SK-N-SH (cell line): ENCODE measurements at regions not wholly inside any gene's neighbourhood (a gene's known extent, or its start where the extent isn't known, plus 50 kb on each side); places are given as distances from the start of the nearest gene placed in this dataset.

Source experiments
- CTCF ChIA-PET: fragments of 300-600, 350-600 bp; formaldehyde crosslinking; extraction: SDS; loops from one replicate; lab custom pipeline; 2021; lab: Yijun Ruan, JAX
- POLR2A ChIA-PET: fragments of 350-600 bp; sonication (Branson Sonifier 250); formaldehyde crosslinking; extraction: SDS; loops from one replicate; lab custom pipeline; 2020; ENCODE audit warnings: antibody characterized with exemption, inconsistent platforms; lab: Yijun Ruan, JAX
- DNase-seq: peaks from one replicate; pipeline ENCODE4 v3.0.0; 2012
- H2AFZ ChIP-seq: fragments of 200-600 bp; sonication (generic); 2 replicates; pipeline ENCODE4 v1.8.1; 2016; ENCODE audit warnings: antibody characterized with exemption, mild to moderate bottlenecking, low read depth
- H3F3A ChIP-seq: fragments of 200-600 bp; sonication (generic); replicated peaks from 2 replicates; pipeline ENCODE3; 2016; ENCODE audit warnings: antibody characterized with exemption, mild to moderate bottlenecking; ENCODE audit not compliant: insufficient read depth
- H3K27ac ChIP-seq, 2 experiments: fragments of 200-500 bp in 1 of 2; fragments of 200-600 bp in 1 of 2; sonication (Bioruptor generic) in 1 of 2; sonication (generic), shearing (Covaris generic) in 1 of 2; 2 replicates each; pipeline versions ENCODE4 v1.5.1 to v1.6.1; 2014 to 2016; ENCODE audit warnings: low read depth in 2 of 2, inconsistent platforms in 1 of 2, low read length in 1 of 2, mild to moderate bottlenecking in 1 of 2, mixed read lengths in 1 of 2
- H3K27me3 ChIP-seq: fragments of 200-600 bp; sonication (generic), shearing (Covaris generic); 2 replicates; pipeline ENCODE4 v1.6.1; 2016; ENCODE audit warnings: mixed run types; ENCODE audit not compliant: insufficient read depth
- H3K36me3 ChIP-seq, 2 experiments: fragments of 200-500 bp in 1 of 2; fragments of 200-600 bp in 1 of 2; sonication (Bioruptor generic) in 1 of 2; sonication (generic) in 1 of 2; replicated peaks in 1 of 2; 2 replicates each; pipeline versions ENCODE3 to v1.5.1; 2014 to 2016; ENCODE audit warnings: low read length in 1 of 2, mild to moderate bottlenecking in 1 of 2; ENCODE audit not compliant: insufficient read depth in 2 of 2, control insufficient read depth in 1 of 2
- H3K4me1 ChIP-seq, 2 experiments: fragments of 200-500 bp in 1 of 2; fragments of 200-600 bp in 1 of 2; sonication (Bioruptor generic) in 1 of 2; sonication (generic), shearing (Covaris generic) in 1 of 2; 2 replicates each; pipeline versions ENCODE4 v1.5.1 to v1.6.1; 2014 to 2016; ENCODE audit warnings: low read depth in 1 of 2, low read length in 1 of 2, mixed run types in 1 of 2; ENCODE audit not compliant: insufficient read depth in 2 of 2, control insufficient read depth in 1 of 2
- H3K4me2 ChIP-seq: fragments of 200-600 bp; sonication (generic), shearing (Covaris generic); 2 replicates; pipeline ENCODE4 v1.6.1; 2017; ENCODE audit warnings: mixed run types
- H3K4me3 ChIP-seq, 2 experiments: fragments of 200-500 bp in 1 of 2; fragments of 200-600 bp in 1 of 2; sonication (Bioruptor generic) in 1 of 2; sonication (generic), shearing (Covaris generic) in 1 of 2; 2 replicates each; pipeline versions ENCODE4 v1.5.1 to v1.8.1; 2014 to 2016; ENCODE audit warnings: low read depth in 2 of 2, inconsistent platforms in 1 of 2, low read length in 1 of 2, mild to moderate bottlenecking in 1 of 2, mixed read lengths in 1 of 2, moderate library complexity in 1 of 2
- H3K79me2 ChIP-seq: fragments of 200-600 bp; sonication (generic); 2 replicates; pipeline ENCODE4 v1.8.1; 2017; ENCODE audit warnings: mild to moderate bottlenecking; ENCODE audit not compliant: insufficient read depth
- H3K9ac ChIP-seq: fragments of 200-600 bp; sonication (generic); 2 replicates; pipeline ENCODE4 v1.6.1; 2017; ENCODE audit warnings: mixed run types
- H3K9me2 ChIP-seq: fragments of 200-600 bp; sonication (generic); 2 replicates; pipeline ENCODE4 v1.6.1; 2017; ENCODE audit warnings: mixed run types
- H3K9me3 ChIP-seq: fragments of 200-600 bp; sonication (generic); 2 replicates; pipeline ENCODE4 v1.6.1; 2017; ENCODE audit warnings: mixed run types, mild to moderate bottlenecking, moderate library complexity
- H4K20me1 ChIP-seq: fragments of 200-600 bp; sonication (generic); 2 replicates; pipeline ENCODE4 v1.6.1; 2017; ENCODE audit warnings: mild to moderate bottlenecking, mixed run types; ENCODE audit not compliant: insufficient read depth
- CTCF ChIP-seq: fragments of 200-600 bp; sonication (generic); IDR thresholded peaks from 2 replicates; pipeline ENCODE4 v1.6.1; 2017; ENCODE audit warnings: antibody characterized with exemption, mild to moderate bottlenecking, moderate library complexity
- EP300 ChIP-seq, 2 experiments: IDR thresholded peaks; 2 replicates each; pipeline versions ENCODE4 v1.4.0 to v1.6.1; 2012; ENCODE audit warnings: borderline replicate concordance in 1 of 2, low read depth in 1 of 2, low read length in 1 of 2
- EZH2phosphoT487 ChIP-seq: fragments of 200-600 bp; sonication (generic); IDR thresholded peaks from 2 replicates; pipeline ENCODE4 v1.6.1; 2017; ENCODE audit warnings: low read depth, mixed run types, mild to moderate bottlenecking, antibody characterized with exemption, moderate library complexity, borderline replicate concordance
- FOXM1 ChIP-seq: IDR thresholded peaks from 2 replicates; pipeline ENCODE4 v1.4.0; 2012; ENCODE audit warnings: low read depth, mild to moderate bottlenecking
- GATA2 ChIP-seq: sonication (generic); formaldehyde crosslinking; IDR thresholded peaks from 2 replicates; pipeline ENCODE4 v1.5.0; 2020; ENCODE audit warnings: mild to moderate bottlenecking, missing genetic modification reagents
- IRF3 ChIP-seq: fragments of 150-350 bp; IDR thresholded peaks from 2 replicates; pipeline ENCODE4 v1.6.1; 2016; ENCODE audit warnings: mild to moderate bottlenecking, low read depth, low read length
- JUND ChIP-seq: IDR thresholded peaks from 2 replicates; pipeline ENCODE4 v1.4.0; 2012
- MAX ChIP-seq: IDR thresholded peaks from 2 replicates; pipeline ENCODE4 v1.4.0; 2012; ENCODE audit warnings: low read depth
- NFIC ChIP-seq: IDR thresholded peaks from 2 replicates; pipeline ENCODE4 v1.4.0; 2012; ENCODE audit warnings: borderline replicate concordance
- NRF1 ChIP-seq: IDR thresholded peaks from 2 replicates; pipeline ENCODE4 v1.6.1; 2012; ENCODE audit warnings: low read depth, mild to moderate bottlenecking, low read length
- RAD21 ChIP-seq: IDR thresholded peaks from 2 replicates; pipeline ENCODE4 v1.6.1; 2012; ENCODE audit warnings: mild to moderate bottlenecking, low read length
- RCOR1 ChIP-seq: fragments of 150-350 bp; IDR thresholded peaks from 2 replicates; pipeline ENCODE4 v1.6.1; 2017; ENCODE audit warnings: antibody characterized with exemption, low read length
- RXRA ChIP-seq: IDR thresholded peaks from 2 replicates; pipeline ENCODE4 v1.4.0; 2012; ENCODE audit warnings: low read depth, mild to moderate bottlenecking, borderline replicate concordance
- SIN3A ChIP-seq: IDR thresholded peaks from 2 replicates; pipeline ENCODE4 v1.6.1; 2012; ENCODE audit warnings: low read depth, mild to moderate bottlenecking, low read length, moderate library complexity, borderline replicate concordance
- SMC3 ChIP-seq: IDR thresholded peaks from 2 replicates; pipeline ENCODE4 v1.6.1; 2012; ENCODE audit warnings: low read depth, low read length, improper control_type of control experiment
- TAF1 ChIP-seq: IDR thresholded peaks from 2 replicates; pipeline ENCODE4 v1.6.1; 2012; ENCODE audit warnings: low read depth, mild to moderate bottlenecking, low read length, moderate library complexity, borderline replicate concordance
- WGBS: methylation state at CpG from one replicate; pipeline ENCODE4 v1.1.6; 2017; ENCODE audit warnings: low lambda C conversion rate; 5-methylcytosine and 5-hydroxymethylcytosine counted together
- TF ChIP-seq, protein P1 (sequence below): IDR thresholded peaks from 2 replicates; pipeline ENCODE4; 2012
- TF ChIP-seq, protein P2 (sequence below): IDR thresholded peaks from 2 replicates; pipeline ENCODE4 v1.4.0; 2012; ENCODE audit warnings: low read depth, borderline replicate concordance
- TF ChIP-seq, protein P3 (sequence below): IDR thresholded peaks from 2 replicates; pipeline ENCODE4 v1.4.0; 2012; ENCODE audit warnings: low read depth, borderline replicate concordance

- TF ChIP-seq IRF3: no peak
- TF ChIP-seq, protein P1, sequence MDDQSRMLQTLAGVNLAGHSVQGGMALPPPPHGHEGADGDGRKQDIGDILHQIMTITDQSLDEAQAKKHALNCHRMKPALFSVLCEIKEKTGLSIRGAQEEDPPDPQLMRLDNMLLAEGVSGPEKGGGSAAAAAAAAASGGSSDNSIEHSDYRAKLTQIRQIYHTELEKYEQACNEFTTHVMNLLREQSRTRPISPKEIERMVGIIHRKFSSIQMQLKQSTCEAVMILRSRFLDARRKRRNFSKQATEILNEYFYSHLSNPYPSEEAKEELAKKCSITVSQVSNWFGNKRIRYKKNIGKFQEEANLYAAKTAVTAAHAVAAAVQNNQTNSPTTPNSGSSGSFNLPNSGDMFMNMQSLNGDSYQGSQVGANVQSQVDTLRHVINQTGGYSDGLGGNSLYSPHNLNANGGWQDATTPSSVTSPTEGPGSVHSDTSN: no peak
- TF ChIP-seq, all 33 proteins: peak for 0
Measured at GRCh38 chr15:87686339-87686738, 570.2 kb downstream of the NTRK3 start (continued).

- WGBS: 48% methylated on average over 1 of the region's 1 CpG
- H3K27me3 ChIP-seq: no peaks in the 10 kb centered on the region
- no peaks in the 10 kb centered on the region for H3F3A ChIP-seq
- TF ChIP-seq, protein P1: no peak
- no peak for TF ChIP-seq EZH2phosphoT487
- TF ChIP-seq SIN3A: no peak
- no peak for TF ChIP-seq RXRA
- TF ChIP-seq, protein P2, sequence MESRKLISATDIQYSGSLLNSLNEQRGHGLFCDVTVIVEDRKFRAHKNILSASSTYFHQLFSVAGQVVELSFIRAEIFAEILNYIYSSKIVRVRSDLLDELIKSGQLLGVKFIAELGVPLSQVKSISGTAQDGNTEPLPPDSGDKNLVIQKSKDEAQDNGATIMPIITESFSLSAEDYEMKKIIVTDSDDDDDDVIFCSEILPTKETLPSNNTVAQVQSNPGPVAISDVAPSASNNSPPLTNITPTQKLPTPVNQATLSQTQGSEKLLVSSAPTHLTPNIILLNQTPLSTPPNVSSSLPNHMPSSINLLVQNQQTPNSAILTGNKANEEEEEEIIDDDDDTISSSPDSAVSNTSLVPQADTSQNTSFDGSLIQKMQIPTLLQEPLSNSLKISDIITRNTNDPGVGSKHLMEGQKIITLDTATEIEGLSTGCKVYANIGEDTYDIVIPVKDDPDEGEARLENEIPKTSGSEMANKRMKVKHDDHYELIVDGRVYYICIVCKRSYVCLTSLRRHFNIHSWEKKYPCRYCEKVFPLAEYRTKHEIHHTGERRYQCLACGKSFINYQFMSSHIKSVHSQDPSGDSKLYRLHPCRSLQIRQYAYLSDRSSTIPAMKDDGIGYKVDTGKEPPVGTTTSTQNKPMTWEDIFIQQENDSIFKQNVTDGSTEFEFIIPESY: no peak
- TF ChIP-seq RCOR1: no peak
- no peak for TF ChIP-seq TAF1
- no peak for TF ChIP-seq FOXM1
- TF ChIP-seq NRF1: no peak
- TF ChIP-seq JUND: no peak
- no peak for TF ChIP-seq GATA2
- TF ChIP-seq RAD21: no peak
- TF ChIP-seq CTCF: no peak
- TF ChIP-seq EP300 (IDR thresholded peaks at IDR 0.05; ENCODE audit: borderline replicate concordance in 1 of 2, low read depth in 1 of 2, low read length in 1 of 2): no peak
- TF ChIP-seq NFIC: no peak
- no peak for TF ChIP-seq SMC3
- no peak for TF ChIP-seq MAX
- TF ChIP-seq, protein P3, sequence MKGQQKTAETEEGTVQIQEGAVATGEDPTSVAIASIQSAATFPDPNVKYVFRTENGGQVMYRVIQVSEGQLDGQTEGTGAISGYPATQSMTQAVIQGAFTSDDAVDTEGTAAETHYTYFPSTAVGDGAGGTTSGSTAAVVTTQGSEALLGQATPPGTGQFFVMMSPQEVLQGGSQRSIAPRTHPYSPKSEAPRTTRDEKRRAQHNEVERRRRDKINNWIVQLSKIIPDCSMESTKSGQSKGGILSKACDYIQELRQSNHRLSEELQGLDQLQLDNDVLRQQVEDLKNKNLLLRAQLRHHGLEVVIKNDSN: no peak
- no peak for DNase-seq
- H3K9me2 ChIP-seq: no peaks in the 10 kb centered on the region
- no peaks in the 10 kb centered on the region for H4K20me1 ChIP-seq
- ChIA-PET CTCF (interaction anchor here (1.0 to 2.2 kb wide), 3 partner anchors 8 to 29 kb away, joined by 3 to 7 read pairs (median 3); no protein-coding TSS in a partner anchor), POLR2A (no interaction called here)
- H3K79me2 ChIP-seq: no peaks in the 10 kb centered on the region
- H3K4me1 ChIP-seq: peaks cover 0 to 5% of the 10 kb centered on the region in 2 experiments; a peak in 1 of 4 replicates
- H2AFZ ChIP-seq: no peak overlapping the region
- no peak overlapping the region for H3K4me3 ChIP-seq
- no peaks in the 10 kb centered on the region for H3K36me3 ChIP-seq
- no peak overlapping the region for H3K27ac ChIP-seq
- H3K9ac ChIP-seq: no peak overlapping the region
- H3K4me2 ChIP-seq: no peak overlapping the region
- H3K9me3 ChIP-seq: no peaks in the 10 kb centered on the region
Measured at GRCh38 chr15:87682527-87682926, 574.0 kb downstream of the NTRK3 start.
